AG08395 (cell line): ENCODE measurements at regions not wholly inside any gene's neighbourhood (a gene's known extent, or its start where the extent isn't known, plus 50 kb on each side); places are given as distances from the start of the nearest gene placed in this dataset.

Experiments used
- DNase-seq: peaks from one replicate; pipeline ENCODE4 v3.0.0; 2012; ENCODE audit warnings: mixed read lengths, low spot score

- no peak for DNase-seq
These were observed 259.4 kb downstream of the VGLL3 start for GRCh38 chr3:86731501-86731901.

DNA sequence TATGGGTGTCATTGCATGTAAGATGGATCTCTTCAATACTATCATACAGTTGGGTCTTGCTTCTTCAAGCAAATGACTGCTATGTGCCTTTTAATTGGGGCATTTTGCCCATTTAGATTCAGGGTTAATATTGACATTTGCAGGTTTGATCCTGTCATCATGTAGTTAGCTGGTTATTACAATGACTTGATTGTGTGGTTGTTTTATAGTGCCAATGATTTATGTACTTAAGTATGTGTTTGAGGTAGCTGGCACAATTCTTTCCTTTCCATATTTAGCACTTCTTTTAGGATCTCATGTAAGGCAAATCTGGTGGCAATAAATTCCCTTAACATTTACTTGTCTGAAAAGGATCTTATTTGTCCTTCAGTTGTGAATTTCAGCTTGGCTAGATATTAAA is 267.5 kb downstream of the VGLL3 start:
- DNase-seq, result no peak

DNA sequence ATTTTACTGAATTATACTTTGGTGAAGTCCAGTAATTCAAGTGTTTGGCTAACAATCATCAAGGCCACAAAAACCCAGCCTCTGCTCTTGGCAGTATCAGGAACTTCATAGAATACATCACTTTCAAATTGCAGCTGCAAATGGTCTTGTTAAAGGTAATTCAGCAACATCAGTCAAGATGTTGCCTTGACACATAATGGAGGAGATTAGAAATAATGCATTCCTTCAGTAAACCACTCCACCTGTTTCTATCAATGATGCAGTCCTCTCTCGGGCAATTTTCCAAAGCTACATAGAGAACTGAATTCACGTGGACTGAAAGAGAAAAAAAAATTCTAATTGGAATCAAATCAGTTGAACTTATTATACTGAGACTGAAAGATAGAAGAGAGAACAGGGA is 279.3 kb downstream of the VGLL3 start:
- no peak for DNase-seq

- no peak for DNase-seq
These were observed 282.1 kb downstream of the VGLL3 start for GRCh38 chr3:86708893-86709292.

GRCh38 chr3:86702381-86702958 is 288.5 kb downstream of the VGLL3 start:
- peak; percentile 8 for DNase-seq

DNA sequence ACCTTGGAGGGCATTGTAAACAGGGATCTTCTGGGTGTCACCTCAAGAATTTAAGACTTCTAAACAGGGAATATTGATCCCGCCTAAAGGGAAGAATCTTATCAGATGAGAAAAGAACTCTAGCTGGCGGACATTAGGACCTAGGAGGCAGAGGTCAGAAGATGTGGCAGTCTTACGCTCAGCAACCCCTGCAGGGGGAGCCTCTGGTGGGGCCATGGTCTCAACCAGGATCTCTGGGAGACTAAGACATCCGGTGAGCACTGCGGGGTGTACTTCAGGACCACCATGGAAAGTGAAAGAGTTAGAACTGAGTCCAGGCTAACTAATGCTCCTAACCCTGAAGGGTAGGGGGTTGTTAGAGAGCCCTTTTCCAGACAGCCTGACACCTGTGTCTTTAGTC is 295.2 kb downstream of the VGLL3 start:
- DNase-seq, result no peak

- no peak for DNase-seq
These were observed 317.0 kb downstream of the VGLL3 start for GRCh38 chr3:86673991-86674390.

DNA sequence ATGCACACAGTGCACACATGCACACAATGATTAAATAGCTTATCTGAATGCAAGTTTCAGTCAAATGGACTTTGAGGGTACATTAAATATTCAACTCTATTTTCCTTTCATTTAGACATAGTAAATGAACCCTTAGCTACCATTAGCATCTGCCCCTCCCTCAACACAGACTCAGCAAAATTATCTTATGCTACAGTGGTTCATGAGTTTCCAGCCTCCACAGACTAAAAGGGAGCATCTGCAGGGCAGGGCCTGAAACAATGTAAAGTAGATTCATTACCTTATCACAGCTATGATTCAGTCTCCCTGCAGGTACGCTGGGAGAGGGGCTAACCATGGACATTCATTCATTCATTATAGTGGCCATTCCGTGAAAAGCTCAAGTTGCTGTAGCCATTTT is 329.1 kb downstream of the VGLL3 start:
- no peak for DNase-seq

DNA sequence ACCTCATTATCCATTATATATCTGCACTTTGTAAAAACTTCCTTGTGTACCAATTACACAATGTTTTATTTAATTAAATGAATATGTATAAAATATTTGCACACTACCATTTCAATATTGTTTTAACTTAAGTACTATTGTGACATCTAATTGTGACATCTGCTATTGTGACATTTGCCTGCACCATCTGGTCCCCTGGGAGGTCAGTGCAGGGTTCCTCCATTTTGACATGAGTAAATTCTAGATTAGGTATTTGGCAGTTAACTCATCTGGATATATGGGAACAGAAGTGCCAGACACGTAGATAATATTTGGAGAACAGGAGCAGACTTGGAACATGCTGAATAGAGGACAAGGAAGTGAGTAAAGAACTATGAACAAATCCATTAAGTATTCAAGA is 332.1 kb downstream of the VGLL3 start:
- DNase-seq, result no peak

DNA sequence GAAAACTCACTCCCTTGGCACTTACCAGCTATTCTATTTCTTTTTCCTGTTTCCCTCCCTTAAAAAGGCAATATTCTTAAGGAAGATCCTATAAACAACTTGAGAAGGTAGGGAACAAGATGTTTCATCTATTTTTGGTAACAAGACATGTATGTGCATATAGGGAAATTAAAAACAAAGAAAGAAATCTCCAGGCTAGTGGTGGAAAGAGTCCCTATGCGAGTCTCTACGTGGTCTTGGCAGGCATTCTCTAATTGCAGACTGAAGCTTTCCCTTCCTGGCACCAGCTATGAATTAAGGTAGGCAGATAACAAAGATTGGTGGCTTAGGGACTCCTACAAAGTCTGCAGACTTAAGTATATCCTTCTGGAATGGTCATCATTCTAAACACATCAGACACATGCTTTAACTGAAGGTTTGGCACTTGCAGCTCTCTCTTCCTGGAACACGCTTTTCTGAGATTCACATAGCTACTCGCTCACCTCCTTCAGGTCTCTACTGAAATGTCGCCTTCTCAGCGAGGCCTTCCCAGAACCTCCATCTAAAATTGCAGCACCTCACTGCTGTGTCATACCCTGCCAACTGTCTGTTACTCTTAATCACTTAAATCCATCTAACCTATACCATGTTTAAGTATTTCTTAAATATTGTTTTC is 336.0 kb downstream of the VGLL3 start:
- DNase-seq, result no peak

- DNase-seq, result no peak
These were observed 337.2 kb downstream of the VGLL3 start for GRCh38 chr3:86653661-86654205.

- no peak for DNase-seq
These were observed 342.9 kb downstream of the VGLL3 start for GRCh38 chr3:86648087-86648486.

- no peak for DNase-seq
These were observed 345.2 kb downstream of the VGLL3 start for GRCh38 chr3:86645756-86646155.

- DNase-seq, result no peak
These were observed 356.6 kb downstream of the VGLL3 start for GRCh38 chr3:86634361-86634760.

DNA sequence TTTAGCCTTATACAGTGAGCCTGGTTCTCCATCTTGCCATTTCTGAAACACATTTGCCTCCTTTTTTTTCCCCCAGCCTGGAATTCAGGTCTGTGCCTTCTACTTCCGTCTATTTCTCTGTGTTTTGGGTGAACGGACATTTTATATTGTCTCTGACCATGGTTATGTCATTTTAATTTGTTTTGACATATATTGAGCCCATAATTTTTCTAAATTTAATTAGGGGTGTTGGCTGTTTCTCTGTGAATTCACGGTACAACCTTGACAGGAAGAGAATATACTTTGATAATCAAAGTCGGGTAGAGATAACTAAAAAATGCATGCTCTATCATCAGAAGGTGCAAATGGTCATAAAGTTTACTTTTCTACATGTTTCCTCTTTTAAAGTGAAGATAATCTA is 361.4 kb downstream of the VGLL3 start:
- no peak for DNase-seq

- no peak for DNase-seq
These were observed 366.8 kb downstream of the VGLL3 start for GRCh38 chr3:86624192-86624591.

GRCh38 chr3:86618706-86619105 is 372.2 kb downstream of the VGLL3 start:
- no peak for DNase-seq

- no peak for DNase-seq
These were observed 385.8 kb downstream of the VGLL3 start for GRCh38 chr3:86605166-86605565.

DNA sequence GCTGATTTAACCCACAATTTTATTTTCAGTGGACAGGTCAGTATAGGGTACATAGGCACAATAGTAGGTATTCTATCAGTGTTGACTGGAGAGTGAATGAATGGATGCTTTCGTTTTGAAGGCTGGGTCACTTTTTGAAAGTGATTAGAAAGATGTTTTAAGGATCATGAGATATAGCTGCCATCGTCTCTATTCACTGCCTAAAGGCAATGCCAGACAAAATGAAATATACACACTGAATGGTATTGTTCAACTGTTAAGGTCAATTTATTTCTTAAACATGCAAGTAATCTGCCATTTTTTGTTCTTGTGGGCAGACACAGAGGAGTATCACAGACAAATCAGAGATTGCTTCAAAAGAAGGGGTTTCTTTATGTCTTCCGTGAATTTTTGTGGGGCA is 395.3 kb downstream of the VGLL3 start:
- no peak for DNase-seq

DNA sequence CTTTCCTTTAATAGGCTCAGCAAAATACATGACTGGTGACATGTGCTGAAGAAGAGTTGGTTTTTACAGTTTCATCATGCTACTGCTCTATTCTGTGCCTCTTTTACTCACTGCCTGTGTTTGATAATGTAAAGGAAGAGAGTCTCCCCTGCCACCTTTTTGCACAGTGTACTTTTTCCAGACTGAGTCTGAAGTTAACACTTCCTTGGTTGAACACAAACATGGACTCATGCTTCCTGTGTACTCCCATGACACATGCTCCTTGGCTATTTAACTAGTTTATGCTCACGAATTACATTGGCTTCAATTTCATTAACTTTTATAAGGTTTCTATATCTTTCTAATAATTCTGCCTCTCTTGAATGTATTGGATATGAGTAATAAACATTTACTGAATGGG is 396.1 kb downstream of the VGLL3 start:
- DNase-seq, result no peak

DNA sequence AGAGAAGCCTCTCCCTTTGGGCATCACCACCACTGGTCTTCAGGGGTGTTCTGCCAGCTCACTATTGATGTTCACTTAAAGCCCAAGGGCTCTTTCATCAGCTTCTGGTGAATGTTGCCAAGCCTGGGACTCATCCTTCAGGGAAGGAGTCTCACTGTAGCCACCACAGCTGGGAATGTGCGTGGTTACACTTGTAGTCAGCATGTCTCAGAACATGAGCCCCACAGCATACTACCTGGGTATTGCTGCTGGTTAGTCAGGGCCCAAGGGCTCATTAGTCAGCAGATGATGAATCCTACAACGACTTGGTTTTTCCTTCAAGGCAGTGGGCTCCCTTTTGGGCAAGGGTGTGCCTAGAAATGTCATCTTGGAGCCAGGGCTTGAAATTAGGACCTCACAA is 412.9 kb downstream of the VGLL3 start:
- DNase-seq, result no peak

GRCh38 chr3:86563400-86563970 is 427.5 kb downstream of the VGLL3 start:
- DNase-seq, result peak; percentile 3

DNA sequence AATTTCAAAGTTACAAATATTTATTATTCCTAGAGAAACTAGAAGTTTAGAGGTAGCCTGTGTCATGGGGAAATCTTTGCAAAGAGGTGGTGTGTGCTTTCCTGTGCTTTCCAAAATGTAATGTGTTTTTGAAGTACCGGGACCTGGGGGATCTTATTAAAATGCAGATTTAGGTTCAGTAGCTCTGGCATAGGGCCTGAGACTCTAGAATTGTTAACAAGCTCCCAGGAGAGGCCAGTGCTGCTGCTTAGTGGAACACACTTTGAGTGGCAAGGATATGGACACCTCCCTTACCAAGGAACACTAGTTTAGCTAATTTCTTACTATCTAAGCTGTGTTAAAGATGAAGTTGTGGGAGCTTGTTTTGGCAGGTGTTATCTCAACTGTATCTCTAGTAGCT is 428.9 kb downstream of the VGLL3 start:
- DNase-seq, result no peak

DNA sequence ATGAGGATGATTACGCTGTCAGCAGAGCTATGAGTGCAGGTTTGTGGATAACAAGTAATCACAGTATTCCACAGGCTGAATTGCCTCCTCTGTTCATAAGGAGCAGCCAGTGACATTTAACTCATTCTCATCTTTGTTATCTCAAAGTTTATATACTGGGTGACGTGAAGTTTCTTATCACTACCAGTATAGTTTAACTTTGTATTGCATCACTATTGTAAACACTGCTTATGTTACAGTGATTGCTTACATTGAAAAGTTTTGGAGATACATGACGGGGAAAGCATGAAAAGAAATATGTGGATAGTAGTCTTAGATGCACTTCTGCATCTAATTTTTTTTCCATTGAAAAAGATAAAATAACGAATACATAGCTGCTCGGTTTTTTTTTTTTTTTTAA is 429.7 kb downstream of the VGLL3 start:
- no peak for DNase-seq
